Neural cell (in vitro differentiated cells): ENCODE measurements at regions not wholly inside any gene's neighbourhood (a gene's known extent, or its start where the extent isn't known, plus 50 kb on each side); places are given as distances from the start of the nearest gene placed in this dataset.
"Not testable (repeated sequence)": the region's sequence is repeated elsewhere in the genome, so short reads cannot be mapped to it uniquely, and the experiment has no call there.

Source experiments
- EP300 ChIP-seq: fragments of 450-650 bp; conservative IDR thresholded peaks from 2 replicates; pipeline ENCODE4 v1.6.1; 2014; ENCODE audit warnings: antibody characterized with exemption, mild to moderate bottlenecking, moderate library complexity; ENCODE audit not compliant: poor library complexity, severe bottlenecking
- EZH2 ChIP-seq: fragments of 200-600, 300-800 bp; shearing (Covaris generic), sonication (generic); IDR thresholded peaks from 2 replicates; pipeline ENCODE4 v1.6.1; 2014; ENCODE audit warnings: antibody characterized with exemption, low read length, borderline replicate concordance, mild to moderate bottlenecking; ENCODE audit not compliant: insufficient read depth, poor library complexity, severe bottlenecking
- POLR2AphosphoS5 ChIP-seq: IDR thresholded peaks from 2 replicates; pipeline ENCODE4 v1.6.1; 2012
- RAD21 ChIP-seq: fragments of 450-650 bp; conservative IDR thresholded peaks from 2 replicates; pipeline ENCODE4 v1.6.1; 2014; ENCODE audit warnings: antibody characterized with exemption, mild to moderate bottlenecking, moderate library complexity
- TAF1 ChIP-seq: IDR thresholded peaks from 2 replicates; pipeline ENCODE4 v1.6.1; 2012; ENCODE audit warnings: low read depth
- TF ChIP-seq, protein P1 (sequence below): fragments of 450-650 bp; IDR thresholded peaks from 2 replicates; pipeline ENCODE4 v1.5.1; 2014; ENCODE audit warnings: antibody characterized with exemption, mild to moderate bottlenecking, moderate library complexity; ENCODE audit not compliant: poor library complexity, severe bottlenecking

DNA sequence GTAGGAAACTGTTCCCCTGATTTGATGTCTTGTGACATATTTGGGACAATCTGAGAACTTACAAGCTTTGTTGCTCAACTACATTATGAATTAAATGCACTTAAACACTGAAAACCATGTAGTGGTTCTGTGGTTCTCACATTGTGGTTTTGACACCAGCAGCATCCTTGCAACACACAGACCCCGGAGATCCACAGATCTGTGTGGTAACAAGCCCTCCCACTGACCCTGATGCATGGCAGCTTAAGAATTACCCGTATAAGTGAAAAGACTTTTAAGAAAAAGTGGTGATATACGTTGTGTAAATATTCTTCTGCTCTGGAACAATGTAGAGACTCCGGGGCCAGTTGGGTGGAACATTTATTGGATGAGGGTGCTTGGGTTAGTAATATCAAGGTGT lies 127.4 kb upstream of the ANKRD30BL start:
- TF ChIP-seq POLR2AphosphoS5, EZH2, TAF1, EP300, RAD21: not testable (repeated sequence)
- TF ChIP-seq, protein P1, sequence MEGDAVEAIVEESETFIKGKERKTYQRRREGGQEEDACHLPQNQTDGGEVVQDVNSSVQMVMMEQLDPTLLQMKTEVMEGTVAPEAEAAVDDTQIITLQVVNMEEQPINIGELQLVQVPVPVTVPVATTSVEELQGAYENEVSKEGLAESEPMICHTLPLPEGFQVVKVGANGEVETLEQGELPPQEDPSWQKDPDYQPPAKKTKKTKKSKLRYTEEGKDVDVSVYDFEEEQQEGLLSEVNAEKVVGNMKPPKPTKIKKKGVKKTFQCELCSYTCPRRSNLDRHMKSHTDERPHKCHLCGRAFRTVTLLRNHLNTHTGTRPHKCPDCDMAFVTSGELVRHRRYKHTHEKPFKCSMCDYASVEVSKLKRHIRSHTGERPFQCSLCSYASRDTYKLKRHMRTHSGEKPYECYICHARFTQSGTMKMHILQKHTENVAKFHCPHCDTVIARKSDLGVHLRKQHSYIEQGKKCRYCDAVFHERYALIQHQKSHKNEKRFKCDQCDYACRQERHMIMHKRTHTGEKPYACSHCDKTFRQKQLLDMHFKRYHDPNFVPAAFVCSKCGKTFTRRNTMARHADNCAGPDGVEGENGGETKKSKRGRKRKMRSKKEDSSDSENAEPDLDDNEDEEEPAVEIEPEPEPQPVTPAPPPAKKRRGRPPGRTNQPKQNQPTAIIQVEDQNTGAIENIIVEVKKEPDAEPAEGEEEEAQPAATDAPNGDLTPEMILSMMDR, result not testable (repeated sequence)
